ENCODE measurements at regions not wholly inside any gene's neighbourhood (a gene's known extent, or its start where the extent isn't known, plus 50 kb on each side); places are given as distances from the start of the nearest gene placed in this dataset.
"Not testable (repeated sequence)": the region's sequence is repeated elsewhere in the genome, so short reads cannot be mapped to it uniquely, and the experiment has no call there.

- FAIRE-seq (no peak), DNase-seq (ENCODE audit: insufficient read length, low spot score) (no peak)
Measured at GRCh38 chr19:28553005-28553404, 659.9 kb downstream of the UQCRFS1 start.

DNA sequence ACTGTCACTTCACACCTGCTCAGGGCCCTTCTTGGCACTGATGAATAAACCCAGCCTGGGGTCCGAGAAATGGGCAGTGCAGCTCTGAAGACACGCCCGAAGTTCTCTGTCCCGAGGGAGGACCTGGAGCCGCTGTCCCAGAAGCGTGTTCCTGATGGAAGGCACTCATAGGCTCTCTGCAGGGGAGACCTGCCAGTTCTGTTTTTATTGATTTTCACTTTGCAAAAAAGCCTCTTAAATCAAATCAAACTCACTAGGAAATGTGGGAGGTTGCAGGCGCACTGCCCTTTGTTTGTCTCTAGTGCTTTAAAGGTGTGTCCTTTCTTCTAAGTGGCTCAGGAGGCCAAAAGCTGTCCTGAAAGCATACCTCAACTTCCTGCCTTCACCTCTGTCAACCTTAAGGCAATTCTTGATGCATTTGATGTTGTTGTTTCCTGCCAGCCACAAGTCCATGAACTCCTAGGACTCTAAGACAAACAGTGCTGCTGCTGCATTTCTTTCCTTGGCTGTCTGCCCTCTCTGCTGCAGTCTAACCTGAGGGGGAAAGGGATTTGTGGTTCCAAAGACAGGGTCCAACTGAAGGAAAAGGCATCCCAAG, 663.2 kb downstream of the UQCRFS1 start:
- DNase-seq (ENCODE audit: insufficient read length, low spot score) = no peak
- FAIRE-seq = no peak

GRCh38 chr19:28546148-28546685, 666.7 kb downstream of the UQCRFS1 start:
- FAIRE-seq (no peak), DNase-seq (ENCODE audit: insufficient read length, low spot score) (no peak)

- not testable (repeated sequence) for FAIRE-seq; DNase-seq (ENCODE audit: insufficient read length, low spot score)
Measured at GRCh38 chr19:28545397-28545796, 667.6 kb downstream of the UQCRFS1 start.

GRCh38 chr19:28544451-28545261, 668.3 kb downstream of the UQCRFS1 start:
- DNase-seq (ENCODE audit: insufficient read length, low spot score) (no peak), FAIRE-seq (no peak)

DNA sequence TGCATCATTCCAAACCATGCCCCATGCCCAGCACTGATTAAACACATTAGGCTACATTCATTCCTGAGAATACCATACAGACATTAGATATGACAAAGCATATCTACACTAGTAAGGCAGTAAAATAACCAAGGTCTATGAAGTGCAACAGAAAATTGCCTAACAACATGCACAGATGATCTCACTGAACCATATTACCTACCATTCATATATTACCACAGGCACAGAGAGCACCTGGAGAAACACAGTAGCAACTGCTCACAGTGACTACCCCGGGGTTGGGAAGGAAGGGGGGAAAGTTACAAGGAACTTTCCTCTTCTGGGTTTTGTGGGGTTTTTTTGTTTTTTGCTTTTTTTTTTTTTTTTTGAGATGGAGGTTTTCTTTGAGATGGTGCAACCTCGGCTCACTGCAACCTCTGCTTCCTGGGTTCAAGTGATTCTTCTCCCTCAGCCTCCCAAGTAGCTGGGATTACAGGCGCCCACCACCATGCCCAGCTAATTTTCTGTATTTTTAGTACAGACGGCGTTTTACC, 669.6 kb downstream of the UQCRFS1 start:
- FAIRE-seq (no peak), DNase-seq (ENCODE audit: insufficient read length, low spot score) (no peak)

DNA sequence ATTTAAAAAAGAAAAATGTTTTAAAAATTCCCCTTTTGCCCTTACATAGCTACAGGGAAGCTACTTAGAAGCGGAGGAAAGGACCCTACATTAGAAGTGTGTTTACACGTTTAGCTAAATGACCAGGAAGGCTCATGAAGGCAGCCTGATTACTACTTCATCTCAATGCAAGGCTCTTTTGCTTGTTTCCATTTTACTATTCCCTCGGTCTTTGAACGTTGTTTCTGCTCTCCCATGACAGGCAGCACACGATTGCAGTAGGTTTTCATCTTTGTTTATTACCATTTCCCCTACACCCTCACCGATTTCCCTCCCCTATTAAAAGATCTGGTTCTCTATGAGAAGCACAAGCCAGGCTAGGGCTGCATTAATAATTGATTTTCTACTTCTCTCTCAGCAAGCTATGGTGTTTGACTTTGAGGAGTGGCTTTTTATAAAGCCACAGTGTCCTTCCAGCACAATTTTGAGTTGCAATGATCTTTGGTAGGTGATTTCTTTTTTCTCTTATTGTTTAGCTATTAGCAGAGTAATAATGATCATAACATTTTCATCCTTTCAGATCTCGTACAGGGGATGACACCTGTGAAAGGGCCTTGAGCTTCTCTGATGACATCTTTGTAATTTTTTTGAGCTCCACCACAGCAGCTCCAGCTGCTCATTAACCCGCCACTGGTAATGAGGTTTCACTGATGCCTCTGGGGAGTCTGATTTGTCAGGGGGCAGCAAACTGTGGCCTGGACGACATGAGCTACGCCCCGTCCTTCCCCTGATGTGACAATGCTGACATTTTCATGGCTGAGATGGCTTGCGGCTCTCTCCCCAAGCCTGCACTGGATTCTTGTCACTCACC, 670.3 kb downstream of the UQCRFS1 start:
- FAIRE-seq (no peak), DNase-seq (ENCODE audit: insufficient read length, low spot score) (no peak)

- FAIRE-seq = no peak
Measured at GRCh38 chr19:28541602-28542393, 671.2 kb downstream of the UQCRFS1 start.

DNA sequence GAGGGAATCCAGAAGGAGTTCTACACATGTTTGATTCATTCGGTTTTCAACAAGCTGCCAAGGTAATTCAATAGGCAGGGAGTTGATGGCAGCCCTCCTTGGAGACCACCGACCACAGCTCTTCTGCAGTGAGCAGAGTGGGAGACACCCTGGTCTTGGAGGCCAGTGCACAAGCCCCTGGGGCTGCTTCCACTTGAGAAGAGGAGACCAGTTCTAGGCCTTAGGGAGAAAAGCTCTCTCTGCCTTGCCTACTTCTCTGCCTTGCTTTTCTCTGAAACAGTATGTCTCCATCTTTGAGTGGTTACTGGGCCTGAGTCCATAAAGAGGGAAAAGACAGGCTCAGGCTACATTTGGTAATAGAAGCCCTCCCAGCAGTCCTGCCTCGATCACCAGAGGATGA, 671.9 kb downstream of the UQCRFS1 start:
- FAIRE-seq (no peak), DNase-seq (ENCODE audit: insufficient read length, low spot score) (no peak)

More at GRCh38 chr19:28541602-28542393, 671.2 kb downstream of the UQCRFS1 start:
- DNase-seq (ENCODE audit: insufficient read length, low spot score) = no peak

DNA sequence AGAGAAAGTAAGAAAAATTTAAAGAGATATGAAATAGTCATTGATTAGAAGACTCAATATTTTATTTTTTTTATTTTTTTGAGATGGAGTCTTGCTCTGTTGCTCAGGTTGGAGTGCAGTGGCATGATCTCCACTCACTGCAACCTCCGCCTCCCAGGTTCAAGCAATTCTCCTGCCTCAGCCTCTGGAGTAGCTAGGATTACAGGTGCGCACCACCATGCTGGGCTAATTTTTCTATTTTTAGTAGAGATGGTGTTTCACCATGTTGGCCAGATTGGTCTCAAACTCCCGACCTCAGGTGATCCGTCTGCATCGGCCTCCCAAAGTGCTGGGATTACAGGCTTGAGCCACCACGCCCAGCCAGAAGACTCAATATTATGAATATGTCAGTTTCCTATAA, 672.6 kb downstream of the UQCRFS1 start:
- DNase-seq (ENCODE audit: insufficient read length, low spot score); FAIRE-seq: not testable (repeated sequence)

- FAIRE-seq = no peak
- no peak for DNase-seq (ENCODE audit: insufficient read length, low spot score)
Measured at GRCh38 chr19:28539759-28540158, 673.2 kb downstream of the UQCRFS1 start.

- FAIRE-seq; DNase-seq (ENCODE audit: insufficient read length, low spot score): not testable (repeated sequence)
Measured at GRCh38 chr19:28538579-28538978, 674.4 kb downstream of the UQCRFS1 start.

GRCh38 chr19:28537896-28538295, 675.1 kb downstream of the UQCRFS1 start:
- FAIRE-seq (no peak), DNase-seq (ENCODE audit: insufficient read length, low spot score) (no peak)

DNA sequence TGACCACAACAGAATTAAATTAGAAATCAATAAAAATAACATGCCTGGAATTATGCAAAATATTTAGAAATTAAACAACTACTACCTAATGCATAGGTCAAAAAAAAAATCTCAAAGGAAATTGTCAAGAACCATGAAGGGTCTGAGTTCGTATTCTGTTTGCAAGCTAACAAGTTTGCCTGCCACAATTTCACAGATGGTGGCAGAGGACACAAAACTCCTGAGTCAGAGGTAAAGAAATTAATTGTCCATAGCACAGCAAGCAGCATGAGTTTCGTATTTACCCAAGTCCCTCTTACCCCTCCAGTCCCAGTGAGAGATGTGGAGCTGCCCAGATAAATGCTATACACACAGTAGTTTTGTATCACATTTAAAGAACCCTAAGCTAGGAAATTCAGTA, 675.9 kb downstream of the UQCRFS1 start:
- DNase-seq (ENCODE audit: insufficient read length, low spot score) = no peak
- no peak for FAIRE-seq

GRCh38 chr19:28535352-28535775, 677.6 kb downstream of the UQCRFS1 start:
- FAIRE-seq (no peak), DNase-seq (ENCODE audit: insufficient read length, low spot score) (no peak)

GRCh38 chr19:28534766-28535351, 678.1 kb downstream of the UQCRFS1 start:
- no peak for FAIRE-seq
- DNase-seq (ENCODE audit: insufficient read length, low spot score) = no peak

DNA sequence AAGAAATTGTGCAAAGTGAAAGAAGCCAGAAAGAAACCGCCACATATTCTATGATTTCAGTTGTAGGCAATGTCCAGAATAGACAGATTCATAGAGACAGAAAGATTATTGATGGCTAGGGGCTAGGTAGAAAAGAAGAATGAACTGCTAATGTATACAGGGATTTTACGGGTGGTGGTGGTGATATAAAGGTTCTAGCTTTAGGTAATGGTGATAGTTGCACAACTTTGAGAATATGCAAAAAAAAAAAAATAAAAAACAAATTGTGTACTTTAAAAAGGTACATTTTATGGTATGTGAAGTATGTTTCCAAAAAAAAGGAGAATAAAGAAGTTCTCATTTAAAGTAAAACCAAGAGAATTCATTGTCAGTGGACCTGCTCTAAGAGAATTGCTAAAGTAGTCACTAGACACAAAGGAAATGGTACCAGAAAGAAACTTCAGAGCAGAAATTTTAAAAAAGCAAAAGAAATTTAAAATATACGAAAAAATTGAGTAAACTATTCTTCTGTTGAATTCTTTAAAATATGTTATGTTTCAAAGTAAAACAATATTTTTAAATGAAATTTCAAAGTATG, 680.1 kb downstream of the UQCRFS1 start:
- DNase-seq (ENCODE audit: insufficient read length, low spot score) (no peak), FAIRE-seq (no peak)

DNA sequence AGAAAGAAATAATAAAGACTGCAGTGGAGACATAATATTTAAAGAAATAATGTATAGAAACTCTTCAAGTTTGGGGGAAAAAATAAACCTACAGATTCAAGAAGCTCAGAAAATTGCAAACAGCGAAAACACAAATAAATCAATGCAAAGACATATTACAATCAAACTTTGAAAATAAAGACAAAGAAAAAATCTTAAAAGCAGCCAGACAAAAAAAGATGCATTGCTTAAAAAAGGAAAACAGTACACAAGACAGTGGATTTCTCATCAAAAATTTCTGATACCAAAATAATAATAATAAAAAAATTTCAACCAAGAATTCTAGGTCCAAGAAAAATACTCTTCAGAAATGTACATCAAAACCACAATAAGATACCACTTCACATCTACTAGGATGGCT, 681.0 kb downstream of the UQCRFS1 start:
- FAIRE-seq = no peak
- DNase-seq (ENCODE audit: insufficient read length, low spot score) = no peak

GRCh38 chr19:28530406-28531035, 682.4 kb downstream of the UQCRFS1 start:
- no peak for FAIRE-seq
- DNase-seq (ENCODE audit: insufficient read length, low spot score) = no peak

Data from HTR-8/SVneo (cell line).